ENCODE measurements at regions not wholly inside any gene's neighbourhood (a gene's known extent, or its start where the extent isn't known, plus 50 kb on each side); places are given as distances from the start of the nearest gene placed in this dataset.

DNA sequence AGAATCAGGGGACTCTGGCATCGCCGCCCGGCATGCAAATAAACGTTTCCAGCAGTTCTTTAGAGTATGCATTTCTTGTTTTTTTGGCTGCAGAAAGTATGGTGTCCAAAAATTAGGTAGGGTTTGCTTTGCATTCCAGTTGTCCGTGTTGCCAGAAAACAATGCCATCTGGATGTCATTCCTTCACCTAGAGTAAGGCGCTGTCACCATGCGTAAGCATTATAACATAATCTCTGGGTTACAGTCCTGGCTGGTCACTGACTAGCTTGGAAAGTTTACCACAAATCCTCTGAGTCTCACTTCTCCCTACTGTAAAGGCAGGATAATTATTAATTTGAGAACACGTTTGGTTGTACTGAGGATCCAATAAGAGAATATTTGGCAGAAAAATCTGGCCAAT is 457.7 kb downstream of the XYLT1 start:
- 74 to 75% methylated on average over 8 of the region's 8 CpGs for WGBS, 2 donors
- Histone ChIP-seq H3K27ac (ENCODE audit: low read depth in 2 of 2, low read length in 1 of 2) (no peak overlapping the region), H3K27me3 (ENCODE audit: control insufficient read depth in 1 of 2, insufficient read depth in 2 of 2, low read length in 2 of 2) (no peaks in the 10 kb centered on the region), H3K4me1 (ENCODE audit: control insufficient read depth in 2 of 2, insufficient read depth in 2 of 2, low read length in 1 of 2) (no peaks in the 10 kb centered on the region), H3K9me3 (ENCODE audit: control insufficient read depth in 2 of 2, insufficient read depth in 1 of 2, low read depth in 1 of 2, low read length in 1 of 2) (no peaks in the 10 kb centered on the region), H3K36me3 (ENCODE audit: control insufficient read depth in 2 of 2, insufficient read depth in 2 of 2, low read length in 1 of 2) (no peaks in the 10 kb centered on the region), H3K4me3 (ENCODE audit: low read depth in 1 of 2, low read length in 2 of 2) (no peak overlapping the region)

DNA sequence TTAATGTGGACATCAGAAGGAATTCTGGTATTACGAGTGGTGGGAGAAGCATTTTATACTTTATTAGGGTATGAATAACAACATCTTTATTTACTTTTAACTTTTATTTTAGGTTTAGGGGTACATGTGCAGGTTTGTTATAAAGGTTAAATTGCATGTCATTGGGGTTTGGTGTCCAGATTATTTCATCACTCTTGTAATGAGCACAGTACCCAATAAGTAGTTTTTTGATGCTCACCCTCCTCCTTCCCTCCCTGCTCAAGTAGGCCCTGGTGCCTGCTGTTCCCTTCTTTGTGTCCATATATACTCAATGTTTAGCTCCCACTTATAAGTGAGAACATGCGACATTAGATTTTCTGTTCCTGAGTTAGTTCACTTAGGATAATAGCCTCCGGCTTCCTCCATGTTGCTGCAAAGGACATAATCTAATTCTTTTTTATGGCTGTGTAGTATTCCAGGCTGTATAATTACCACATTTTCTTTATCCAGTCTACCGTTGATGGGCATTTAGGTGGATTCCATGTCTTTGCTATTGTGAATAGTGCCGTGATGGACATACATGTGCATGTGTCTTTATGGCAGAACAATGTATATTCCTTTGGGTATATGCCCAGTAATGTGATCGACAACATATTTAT is 456.2 kb downstream of the XYLT1 start:
- no peaks in the 10 kb centered on the region for H3K27me3 ChIP-seq (ENCODE audit: control insufficient read depth in 1 of 2, insufficient read depth in 2 of 2, low read length in 2 of 2)
- H3K9me3 ChIP-seq (ENCODE audit: control insufficient read depth in 2 of 2, insufficient read depth in 1 of 2, low read depth in 1 of 2, low read length in 1 of 2) = no peaks in the 10 kb centered on the region
- no peak overlapping the region for H3K4me3 ChIP-seq (ENCODE audit: low read depth in 1 of 2, low read length in 2 of 2)
- H3K4me1 ChIP-seq (ENCODE audit: control insufficient read depth in 2 of 2, insufficient read depth in 2 of 2, low read length in 1 of 2) = no peaks in the 10 kb centered on the region
- no peaks in the 10 kb centered on the region for H3K36me3 ChIP-seq (ENCODE audit: control insufficient read depth in 2 of 2, insufficient read depth in 2 of 2, low read length in 1 of 2)
- WGBS, 2 donors = 90 to 92% methylated on average over 6 of the region's 6 CpGs
- H3K27ac ChIP-seq (ENCODE audit: low read depth in 2 of 2, low read length in 1 of 2) = no peak overlapping the region

GRCh38 chr16:17015702-17016101 is 455.1 kb downstream of the XYLT1 start:
- WGBS, 2 donors = 93 to 95% methylated on average over 6 of the region's 6 CpGs
- no peaks in the 10 kb centered on the region for H3K36me3 ChIP-seq (ENCODE audit: control insufficient read depth in 2 of 2, insufficient read depth in 2 of 2, low read length in 1 of 2)
- no peak overlapping the region for H3K4me3 ChIP-seq (ENCODE audit: low read depth in 1 of 2, low read length in 2 of 2)
- H3K4me1 ChIP-seq (ENCODE audit: control insufficient read depth in 2 of 2, insufficient read depth in 2 of 2, low read length in 1 of 2) = no peaks in the 10 kb centered on the region
- H3K9me3 ChIP-seq (ENCODE audit: control insufficient read depth in 2 of 2, insufficient read depth in 1 of 2, low read depth in 1 of 2, low read length in 1 of 2) = no peaks in the 10 kb centered on the region
- no peak overlapping the region for H3K27ac ChIP-seq (ENCODE audit: low read depth in 2 of 2, low read length in 1 of 2)
- H3K27me3 ChIP-seq (ENCODE audit: control insufficient read depth in 1 of 2, insufficient read depth in 2 of 2, low read length in 2 of 2) = no peaks in the 10 kb centered on the region

- Histone ChIP-seq H3K27me3 (ENCODE audit: control insufficient read depth in 1 of 2, insufficient read depth in 2 of 2, low read length in 2 of 2) (no peaks in the 10 kb centered on the region), H3K9me3 (ENCODE audit: control insufficient read depth in 2 of 2, insufficient read depth in 1 of 2, low read depth in 1 of 2, low read length in 1 of 2) (no peaks in the 10 kb centered on the region), H3K36me3 (ENCODE audit: control insufficient read depth in 2 of 2, insufficient read depth in 2 of 2, low read length in 1 of 2) (no peaks in the 10 kb centered on the region), H3K4me1 (ENCODE audit: control insufficient read depth in 2 of 2, insufficient read depth in 2 of 2, low read length in 1 of 2) (no peaks in the 10 kb centered on the region), H3K4me3 (ENCODE audit: low read depth in 1 of 2, low read length in 2 of 2) (no peak overlapping the region), H3K27ac (ENCODE audit: low read depth in 2 of 2, low read length in 1 of 2) (no peak overlapping the region)
These were observed 453.3 kb downstream of the XYLT1 start for GRCh38 chr16:17017442-17017841.

DNA sequence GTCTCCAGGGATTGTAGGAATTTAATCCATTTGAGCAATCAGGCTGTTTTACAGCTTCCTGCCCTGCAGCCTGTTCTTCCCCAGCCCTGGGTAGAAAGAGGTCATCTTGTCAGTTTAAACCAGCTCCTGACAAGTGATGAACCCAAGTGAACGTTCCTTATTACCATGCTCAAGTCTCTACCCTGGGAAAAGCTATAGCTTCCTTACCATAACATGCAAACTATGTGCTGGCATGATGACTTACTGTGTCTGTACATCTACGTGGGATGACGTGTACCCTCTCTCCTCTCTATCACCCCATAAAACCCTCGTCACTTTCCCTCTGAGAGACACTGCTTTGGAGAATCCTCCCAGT is 452.2 kb downstream of the XYLT1 start:
- no peaks in the 10 kb centered on the region for H3K27me3 ChIP-seq (ENCODE audit: control insufficient read depth in 1 of 2, insufficient read depth in 2 of 2, low read length in 2 of 2)
- no peak overlapping the region for H3K4me3 ChIP-seq (ENCODE audit: low read depth in 1 of 2, low read length in 2 of 2)
- peak overlapping the region in 1 of 2 donors; percentile 49 for H3K27ac ChIP-seq (ENCODE audit: low read depth in 2 of 2, low read length in 1 of 2)
- no peaks in the 10 kb centered on the region for H3K9me3 ChIP-seq (ENCODE audit: control insufficient read depth in 2 of 2, insufficient read depth in 1 of 2, low read depth in 1 of 2, low read length in 1 of 2)
- no peaks in the 10 kb centered on the region for H3K36me3 ChIP-seq (ENCODE audit: control insufficient read depth in 2 of 2, insufficient read depth in 2 of 2, low read length in 1 of 2)
- WGBS, 2 donors = 62 to 67% methylated on average over 4 of the region's 4 CpGs
- H3K4me1 ChIP-seq (ENCODE audit: control insufficient read depth in 2 of 2, insufficient read depth in 2 of 2, low read length in 1 of 2) = no peaks in the 10 kb centered on the region

GRCh38 chr16:17019366-17019765 is 451.4 kb downstream of the XYLT1 start:
- no peaks in the 10 kb centered on the region for H3K27me3 ChIP-seq (ENCODE audit: control insufficient read depth in 1 of 2, insufficient read depth in 2 of 2, low read length in 2 of 2)
- H3K4me1 ChIP-seq (ENCODE audit: control insufficient read depth in 2 of 2, insufficient read depth in 2 of 2, low read length in 1 of 2) = no peaks in the 10 kb centered on the region
- no peak overlapping the region for H3K27ac ChIP-seq (ENCODE audit: low read depth in 2 of 2, low read length in 1 of 2)
- H3K36me3 ChIP-seq (ENCODE audit: control insufficient read depth in 2 of 2, insufficient read depth in 2 of 2, low read length in 1 of 2) = no peaks in the 10 kb centered on the region
- H3K9me3 ChIP-seq (ENCODE audit: control insufficient read depth in 2 of 2, insufficient read depth in 1 of 2, low read depth in 1 of 2, low read length in 1 of 2) = no peaks in the 10 kb centered on the region
- no peak overlapping the region for H3K4me3 ChIP-seq (ENCODE audit: low read depth in 1 of 2, low read length in 2 of 2)

DNA sequence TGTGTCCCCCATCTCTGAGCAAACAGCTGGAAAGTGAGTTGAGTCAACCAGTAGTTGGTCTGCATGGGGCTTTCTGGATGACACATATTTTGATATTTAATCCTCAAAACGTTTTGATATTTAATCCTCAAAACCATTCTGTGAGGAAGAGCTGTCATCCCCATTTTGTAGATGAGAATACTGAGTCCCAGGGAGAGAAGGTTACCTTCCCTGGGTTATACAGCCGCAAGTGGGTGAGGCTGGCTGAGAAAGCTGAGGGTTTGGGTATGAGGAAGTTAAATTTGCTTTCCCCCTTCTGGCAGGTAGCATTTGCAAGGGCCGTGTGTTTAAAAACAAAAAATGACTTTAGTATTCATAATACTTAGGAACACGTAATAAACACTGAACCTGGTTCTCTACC is 447.2 kb downstream of the XYLT1 start:
- Histone ChIP-seq H3K27me3 (ENCODE audit: control insufficient read depth in 1 of 2, insufficient read depth in 2 of 2, low read length in 2 of 2) (no peaks in the 10 kb centered on the region), H3K4me3 (ENCODE audit: low read depth in 1 of 2, low read length in 2 of 2) (no peak overlapping the region), H3K36me3 (ENCODE audit: control insufficient read depth in 2 of 2, insufficient read depth in 2 of 2, low read length in 1 of 2) (no peaks in the 10 kb centered on the region), H3K9me3 (ENCODE audit: control insufficient read depth in 2 of 2, insufficient read depth in 1 of 2, low read depth in 1 of 2, low read length in 1 of 2) (no peaks in the 10 kb centered on the region), H3K4me1 (ENCODE audit: control insufficient read depth in 2 of 2, insufficient read depth in 2 of 2, low read length in 1 of 2) (no peaks in the 10 kb centered on the region), H3K27ac (ENCODE audit: low read depth in 2 of 2, low read length in 1 of 2) (no peak overlapping the region)
- 62 to 70% methylated on average over 4 of the region's 4 CpGs for WGBS, 2 donors

DNA sequence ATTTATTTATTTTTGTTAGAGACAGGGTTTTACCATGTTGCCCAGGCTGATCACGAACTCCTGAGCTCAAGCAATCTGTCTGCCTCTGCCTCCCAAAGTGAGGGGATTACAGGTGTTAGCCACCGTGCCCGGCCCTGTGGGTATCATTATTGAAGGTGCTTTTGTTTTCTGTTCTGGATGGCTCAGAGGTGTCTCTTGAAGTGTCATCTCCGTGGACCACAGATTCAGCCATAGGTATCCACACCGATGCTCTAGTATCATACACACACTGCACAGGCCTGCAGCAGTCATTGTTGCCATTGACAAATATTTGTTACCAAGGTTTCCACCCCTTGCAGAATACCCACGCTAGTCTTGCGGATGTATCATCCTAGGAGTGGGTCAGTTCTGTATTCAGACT is 446.2 kb downstream of the XYLT1 start:
- Histone ChIP-seq H3K27ac (ENCODE audit: low read depth in 2 of 2, low read length in 1 of 2) (no peak overlapping the region), H3K4me1 (ENCODE audit: control insufficient read depth in 2 of 2, insufficient read depth in 2 of 2, low read length in 1 of 2) (no peaks in the 10 kb centered on the region), H3K4me3 (ENCODE audit: low read depth in 1 of 2, low read length in 2 of 2) (no peak overlapping the region), H3K9me3 (ENCODE audit: control insufficient read depth in 2 of 2, insufficient read depth in 1 of 2, low read depth in 1 of 2, low read length in 1 of 2) (no peaks in the 10 kb centered on the region), H3K27me3 (ENCODE audit: control insufficient read depth in 1 of 2, insufficient read depth in 2 of 2, low read length in 2 of 2) (no peaks in the 10 kb centered on the region), H3K36me3 (ENCODE audit: control insufficient read depth in 2 of 2, insufficient read depth in 2 of 2, low read length in 1 of 2) (no peaks in the 10 kb centered on the region)
- 75 to 90% methylated on average over 7 of the region's 7 CpGs for WGBS, 2 donors

DNA sequence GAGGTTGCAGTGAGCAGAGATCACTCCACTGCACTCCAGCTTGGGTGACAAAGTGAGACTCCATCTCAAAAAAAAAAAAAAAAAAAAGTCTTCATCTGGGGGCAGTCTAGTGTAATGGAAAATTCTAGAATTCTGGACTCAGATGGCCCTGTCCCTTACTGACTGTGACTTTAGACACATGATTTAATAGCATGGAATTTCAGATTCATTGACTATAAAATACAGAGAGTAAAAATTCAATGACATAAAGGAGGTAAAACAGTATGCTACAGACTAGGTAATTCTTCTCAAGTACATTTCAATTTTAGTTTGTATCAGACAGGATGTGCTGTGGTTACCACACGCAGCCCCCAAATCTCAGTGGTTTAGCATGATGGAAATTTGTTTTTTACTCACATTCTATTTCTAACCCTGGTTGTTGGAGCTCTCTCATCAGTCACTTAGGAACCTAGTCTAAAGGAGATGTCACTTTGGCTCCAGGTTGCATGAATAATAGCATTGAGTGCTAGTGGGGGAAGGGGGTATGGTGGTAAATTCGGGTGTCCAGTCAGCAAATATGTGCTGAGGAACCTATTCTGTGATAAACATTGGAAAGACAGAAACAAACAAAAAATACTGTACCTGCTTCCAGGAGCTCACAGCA is 444.0 kb downstream of the XYLT1 start:
- no peaks in the 10 kb centered on the region for H3K36me3 ChIP-seq (ENCODE audit: control insufficient read depth in 2 of 2, insufficient read depth in 2 of 2, low read length in 1 of 2)
- no peak overlapping the region for H3K4me3 ChIP-seq (ENCODE audit: low read depth in 1 of 2, low read length in 2 of 2)
- H3K27me3 ChIP-seq (ENCODE audit: control insufficient read depth in 1 of 2, insufficient read depth in 2 of 2, low read length in 2 of 2) = no peaks in the 10 kb centered on the region
- no peaks in the 10 kb centered on the region for H3K9me3 ChIP-seq (ENCODE audit: control insufficient read depth in 2 of 2, insufficient read depth in 1 of 2, low read depth in 1 of 2, low read length in 1 of 2)
- WGBS, 2 donors = 43 to 55% methylated on average over 2 of the region's 2 CpGs
- no peaks in the 10 kb centered on the region for H3K4me1 ChIP-seq (ENCODE audit: control insufficient read depth in 2 of 2, insufficient read depth in 2 of 2, low read length in 1 of 2)
- H3K27ac ChIP-seq (ENCODE audit: low read depth in 2 of 2, low read length in 1 of 2) = no peak overlapping the region

- WGBS, 2 donors = 78 to 84% methylated on average over 6 of the region's 6 CpGs
- H3K4me1 ChIP-seq (ENCODE audit: control insufficient read depth in 2 of 2, insufficient read depth in 2 of 2, low read length in 1 of 2) = no peaks in the 10 kb centered on the region
These were observed 443.2 kb downstream of the XYLT1 start for GRCh38 chr16:17027488-17028129.

More at GRCh38 chr16:17027488-17028129, 443.2 kb downstream of the XYLT1 start:
- Histone ChIP-seq H3K9me3 (ENCODE audit: control insufficient read depth in 2 of 2, insufficient read depth in 1 of 2, low read depth in 1 of 2, low read length in 1 of 2) (no peaks in the 10 kb centered on the region), H3K4me3 (ENCODE audit: low read depth in 1 of 2, low read length in 2 of 2) (no peak overlapping the region), H3K27ac (ENCODE audit: low read depth in 2 of 2, low read length in 1 of 2) (no peak overlapping the region), H3K27me3 (ENCODE audit: control insufficient read depth in 1 of 2, insufficient read depth in 2 of 2, low read length in 2 of 2) (no peaks in the 10 kb centered on the region), H3K36me3 (ENCODE audit: control insufficient read depth in 2 of 2, insufficient read depth in 2 of 2, low read length in 1 of 2) (no peaks in the 10 kb centered on the region)
